GM18520 (cell line): ENCODE measurements at regions not wholly inside any gene's neighbourhood (a gene's known extent, or its start where the extent isn't known, plus 50 kb on each side); places are given as distances from the start of the nearest gene placed in this dataset.

ENCODE experiments used
- ATAC-seq: cut with Tn5 transposase; IDR thresholded peaks from one replicate; pipeline ENCODE4 v1.9.1; 2021; ENCODE audit not compliant: unreplicated experiment

- ATAC-seq = no peak
These were observed 350.8 kb downstream of the EPM2A start for GRCh38 chr6:145384503-145384902.

- no peak for ATAC-seq
These were observed 338.8 kb downstream of the EPM2A start for GRCh38 chr6:145396499-145396898.

GRCh38 chr6:145400508-145400907, 334.8 kb downstream of the EPM2A start:
- ATAC-seq = no peak

GRCh38 chr6:145405006-145405551, 330.2 kb downstream of the EPM2A start:
- ATAC-seq = no peak

- no peak for ATAC-seq
These were observed 328.5 kb downstream of the EPM2A start for GRCh38 chr6:145406783-145407182.

GRCh38 chr6:145415616-145416015, 319.7 kb downstream of the EPM2A start:
- ATAC-seq = no peak

GRCh38 chr6:145420599-145420998, 314.7 kb downstream of the EPM2A start:
- no peak for ATAC-seq

- ATAC-seq = no peak
These were observed 311.4 kb downstream of the EPM2A start for GRCh38 chr6:145423936-145424335.

GRCh38 chr6:145427232-145427631, 308.1 kb downstream of the EPM2A start:
- ATAC-seq = no peak

- ATAC-seq = no peak
These were observed 306.6 kb downstream of the EPM2A start for GRCh38 chr6:145428706-145429105.

- ATAC-seq = no peak
These were observed 293.2 kb downstream of the EPM2A start for GRCh38 chr6:145442110-145442509.

GRCh38 chr6:145445674-145446073, 289.6 kb downstream of the EPM2A start:
- no peak for ATAC-seq

GRCh38 chr6:145451029-145451428, 284.3 kb downstream of the EPM2A start:
- no peak for ATAC-seq

- ATAC-seq = no peak
These were observed 281.9 kb downstream of the EPM2A start for GRCh38 chr6:145453376-145453775.

GRCh38 chr6:145454006-145454405, 281.3 kb downstream of the EPM2A start:
- no peak for ATAC-seq

GRCh38 chr6:145457556-145457955, 277.8 kb downstream of the EPM2A start:
- no peak for ATAC-seq

- no peak for ATAC-seq
These were observed 266.8 kb downstream of the EPM2A start for GRCh38 chr6:145468534-145468933.

GRCh38 chr6:145469021-145469420, 266.3 kb downstream of the EPM2A start:
- ATAC-seq = no peak

- ATAC-seq = no peak
These were observed 259.4 kb downstream of the EPM2A start for GRCh38 chr6:145475794-145476396.

GRCh38 chr6:145480024-145480423, 255.3 kb downstream of the EPM2A start:
- ATAC-seq = no peak

GRCh38 chr6:145483191-145483996, 251.9 kb downstream of the EPM2A start:
- ATAC-seq = no peak

- no peak for ATAC-seq
These were observed 250.0 kb downstream of the EPM2A start for GRCh38 chr6:145485288-145485687.
